ENCODE measurements at regions not wholly inside any gene's neighbourhood (a gene's known extent, or its start where the extent isn't known, plus 50 kb on each side); places are given as distances from the start of the nearest gene placed in this dataset.

DNA sequence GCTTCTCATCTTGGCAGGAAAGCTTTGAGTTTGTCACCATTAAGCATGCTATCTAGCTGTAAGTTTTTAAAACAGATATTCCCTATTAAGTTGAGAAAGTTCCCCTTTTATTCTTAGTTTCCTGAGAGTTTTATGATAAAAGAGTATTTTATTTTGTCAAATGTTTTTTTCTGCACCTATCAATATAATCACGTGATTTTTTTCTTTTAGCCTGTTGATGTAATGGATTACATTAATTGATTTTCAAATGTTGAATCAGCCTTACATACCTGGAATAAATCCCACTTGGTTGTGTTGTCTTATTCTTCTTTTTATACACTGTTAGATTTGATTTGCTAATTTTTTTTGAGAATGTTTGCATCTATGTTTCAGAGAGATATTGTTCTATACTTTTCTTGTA, 179.5 kb downstream of the ZNF621 start:
- H3K4me1 Mint-ChIP-seq (ENCODE audit: low read depth) = no peaks in the 10 kb centered on the region
- no peak overlapping the region for H3K4me3 Mint-ChIP-seq
- no peak overlapping the region for H3K27ac Mint-ChIP-seq
- no peaks in the 10 kb centered on the region for H3K36me3 Mint-ChIP-seq
- H3K9me3 Mint-ChIP-seq (ENCODE audit: low read depth) = peaks cover 3% of the 10 kb centered on the region
- peaks cover 6% of the 10 kb centered on the region for H3K27me3 Mint-ChIP-seq

GRCh38 chr3:40705663-40706062, 180.9 kb downstream of the ZNF621 start:
- H3K9me3 Mint-ChIP-seq (ENCODE audit: low read depth) = peaks cover 3% of the 10 kb centered on the region
- H3K27ac Mint-ChIP-seq = no peak overlapping the region
- H3K4me1 Mint-ChIP-seq (ENCODE audit: low read depth) = no peaks in the 10 kb centered on the region
- no peaks in the 10 kb centered on the region for H3K36me3 Mint-ChIP-seq
- peaks cover 6% of the 10 kb centered on the region for H3K27me3 Mint-ChIP-seq
- no peak overlapping the region for H3K4me3 Mint-ChIP-seq

- Mint-ChIP-seq H3K4me1 (ENCODE audit: low read depth) (no peaks in the 10 kb centered on the region), H3K36me3 (no peaks in the 10 kb centered on the region), H3K27ac (no peak overlapping the region), H3K4me3 (no peak overlapping the region), H3K27me3 (peaks cover 19% of the 10 kb centered on the region), H3K9me3 (ENCODE audit: low read depth) (no peaks in the 10 kb centered on the region)
Measured at GRCh38 chr3:40713306-40713705, 188.5 kb downstream of the ZNF621 start.

GRCh38 chr3:40713795-40714194, 189.0 kb downstream of the ZNF621 start:
- Mint-ChIP-seq H3K9me3 (ENCODE audit: low read depth) (no peaks in the 10 kb centered on the region), H3K4me3 (no peak overlapping the region), H3K4me1 (ENCODE audit: low read depth) (no peaks in the 10 kb centered on the region), H3K36me3 (no peaks in the 10 kb centered on the region), H3K27ac (no peak overlapping the region), H3K27me3 (peaks cover 18% of the 10 kb centered on the region)

- no peaks in the 10 kb centered on the region for H3K9me3 Mint-ChIP-seq (ENCODE audit: low read depth)
- no peak overlapping the region for H3K4me3 Mint-ChIP-seq
- no peaks in the 10 kb centered on the region for H3K4me1 Mint-ChIP-seq (ENCODE audit: low read depth)
- no peaks in the 10 kb centered on the region for H3K36me3 Mint-ChIP-seq
- peaks cover 16% of the 10 kb centered on the region for H3K27me3 Mint-ChIP-seq
- no peak overlapping the region for H3K27ac Mint-ChIP-seq
Measured at GRCh38 chr3:40714771-40715345, 190.1 kb downstream of the ZNF621 start.

DNA sequence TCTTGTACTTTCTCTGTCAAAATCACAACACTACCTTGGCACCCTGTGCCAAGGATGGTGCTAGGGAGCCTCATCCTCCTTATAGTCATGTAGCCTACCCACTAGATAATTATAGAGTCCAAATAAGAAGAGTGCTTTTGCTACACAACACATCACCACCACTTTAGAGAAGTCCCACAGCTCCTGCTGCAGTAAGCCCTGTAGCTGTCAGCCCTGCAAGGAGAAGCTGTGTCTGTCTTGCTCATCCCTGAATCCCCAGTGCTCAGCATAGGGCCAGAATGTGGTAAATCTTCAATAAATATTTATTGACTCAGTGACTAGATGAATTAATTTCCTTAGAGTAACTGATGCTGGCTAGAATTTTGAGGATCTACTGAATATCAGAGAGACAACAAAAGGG, 190.8 kb downstream of the ZNF621 start:
- Mint-ChIP-seq H3K4me3 (no peak overlapping the region), H3K27me3 (peaks cover 15% of the 10 kb centered on the region), H3K9me3 (ENCODE audit: low read depth) (no peaks in the 10 kb centered on the region), H3K4me1 (ENCODE audit: low read depth) (no peaks in the 10 kb centered on the region), H3K36me3 (no peaks in the 10 kb centered on the region), H3K27ac (no peak overlapping the region)

GRCh38 chr3:40717471-40717870, 192.7 kb downstream of the ZNF621 start:
- Mint-ChIP-seq H3K36me3 (no peaks in the 10 kb centered on the region), H3K4me1 (ENCODE audit: low read depth) (no peaks in the 10 kb centered on the region), H3K27ac (no peak overlapping the region), H3K27me3 (peaks cover 9% of the 10 kb centered on the region), H3K4me3 (no peak overlapping the region), H3K9me3 (ENCODE audit: low read depth) (no peaks in the 10 kb centered on the region)

- no peak overlapping the region for H3K27ac Mint-ChIP-seq
- H3K4me3 Mint-ChIP-seq = no peak overlapping the region
- H3K4me1 Mint-ChIP-seq (ENCODE audit: low read depth) = no peaks in the 10 kb centered on the region
Measured at GRCh38 chr3:40718209-40718608, 193.4 kb downstream of the ZNF621 start.

GRCh38 chr3:40718681-40719080, 193.9 kb downstream of the ZNF621 start:
- H3K27ac Mint-ChIP-seq = no peak overlapping the region
- H3K4me1 Mint-ChIP-seq (ENCODE audit: low read depth) = no peaks in the 10 kb centered on the region

More at GRCh38 chr3:40718209-40718608, 193.4 kb downstream of the ZNF621 start:
- H3K27me3 Mint-ChIP-seq = peaks cover 9% of the 10 kb centered on the region
- H3K36me3 Mint-ChIP-seq = no peaks in the 10 kb centered on the region
- H3K9me3 Mint-ChIP-seq (ENCODE audit: low read depth) = no peaks in the 10 kb centered on the region

DNA sequence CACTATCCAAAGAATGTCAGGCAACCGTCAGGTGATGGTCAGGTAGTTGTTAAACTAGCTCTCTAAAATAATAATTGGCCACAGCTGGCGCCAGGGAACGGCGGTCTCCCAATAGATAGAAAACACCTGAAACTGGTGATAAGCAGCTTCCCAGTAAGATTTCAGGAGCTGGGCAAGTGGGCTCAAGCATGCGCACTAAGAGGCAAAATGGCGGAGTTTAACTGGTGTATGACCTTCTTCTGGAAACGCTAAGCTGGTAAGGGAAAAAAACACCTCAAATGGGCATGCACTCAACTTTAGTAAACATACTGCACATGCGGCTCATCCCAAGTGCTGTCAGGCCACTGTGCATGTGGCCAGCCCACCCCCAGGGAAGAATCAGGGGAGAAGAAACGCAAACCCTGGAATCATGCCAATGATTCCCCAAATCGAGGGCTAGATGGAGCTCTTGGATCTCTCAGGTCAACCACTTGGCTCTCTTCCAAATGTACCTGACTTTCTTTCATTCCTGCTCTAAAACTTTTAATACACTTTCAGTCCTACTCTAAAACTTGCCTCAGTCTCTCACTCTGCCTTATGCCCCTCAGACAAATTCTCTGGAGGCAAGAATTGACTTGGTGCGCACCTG, 195.0 kb downstream of the ZNF621 start:
- H3K4me3 Mint-ChIP-seq = no peak overlapping the region

More at GRCh38 chr3:40718681-40719080, 193.9 kb downstream of the ZNF621 start:
- H3K27me3 Mint-ChIP-seq = peaks cover 9% of the 10 kb centered on the region
- H3K9me3 Mint-ChIP-seq (ENCODE audit: low read depth) = no peaks in the 10 kb centered on the region
- H3K4me3 Mint-ChIP-seq = no peak overlapping the region
- H3K36me3 Mint-ChIP-seq = no peaks in the 10 kb centered on the region

DNA sequence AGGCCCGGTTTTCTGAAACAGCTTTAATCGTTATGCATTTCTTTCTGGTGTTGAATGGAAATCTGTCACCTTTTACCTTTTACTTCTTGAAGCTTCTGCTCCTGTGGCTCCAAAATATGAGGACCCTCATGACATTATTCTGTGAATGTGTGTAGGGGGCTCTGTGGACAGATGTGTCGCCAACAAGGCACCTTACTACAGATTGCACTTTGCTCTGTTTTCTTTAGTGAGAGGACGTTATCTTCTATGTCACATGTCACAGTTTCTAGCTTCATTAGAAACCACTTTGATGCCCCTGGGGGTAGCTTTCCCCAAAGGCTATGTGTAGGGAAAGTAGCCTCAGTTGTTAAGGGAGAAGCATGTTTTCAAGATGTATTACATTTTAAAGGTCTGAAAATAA, 195.6 kb downstream of the ZNF621 start:
- no peaks in the 10 kb centered on the region for H3K4me1 Mint-ChIP-seq (ENCODE audit: low read depth)

More for the DNA sequence above, 195.0 kb downstream of the ZNF621 start:
- Mint-ChIP-seq H3K4me1 (ENCODE audit: low read depth) (no peaks in the 10 kb centered on the region), H3K36me3 (no peaks in the 10 kb centered on the region), H3K9me3 (ENCODE audit: low read depth) (no peaks in the 10 kb centered on the region), H3K27me3 (peaks cover 10% of the 10 kb centered on the region), H3K27ac (no peak overlapping the region)

GRCh38 chr3:40720863-40721262, 196.1 kb downstream of the ZNF621 start:
- H3K4me3 Mint-ChIP-seq = no peak overlapping the region
- no peaks in the 10 kb centered on the region for H3K36me3 Mint-ChIP-seq
- H3K27me3 Mint-ChIP-seq = peaks cover 3% of the 10 kb centered on the region
- no peaks in the 10 kb centered on the region for H3K4me1 Mint-ChIP-seq (ENCODE audit: low read depth)
- H3K27ac Mint-ChIP-seq = no peak overlapping the region
- H3K9me3 Mint-ChIP-seq (ENCODE audit: low read depth) = no peaks in the 10 kb centered on the region

More for the DNA sequence above, 195.6 kb downstream of the ZNF621 start:
- Mint-ChIP-seq H3K4me3 (no peak overlapping the region), H3K27ac (no peak overlapping the region), H3K36me3 (no peaks in the 10 kb centered on the region), H3K27me3 (peaks cover 5% of the 10 kb centered on the region), H3K9me3 (ENCODE audit: low read depth) (no peaks in the 10 kb centered on the region)

DNA sequence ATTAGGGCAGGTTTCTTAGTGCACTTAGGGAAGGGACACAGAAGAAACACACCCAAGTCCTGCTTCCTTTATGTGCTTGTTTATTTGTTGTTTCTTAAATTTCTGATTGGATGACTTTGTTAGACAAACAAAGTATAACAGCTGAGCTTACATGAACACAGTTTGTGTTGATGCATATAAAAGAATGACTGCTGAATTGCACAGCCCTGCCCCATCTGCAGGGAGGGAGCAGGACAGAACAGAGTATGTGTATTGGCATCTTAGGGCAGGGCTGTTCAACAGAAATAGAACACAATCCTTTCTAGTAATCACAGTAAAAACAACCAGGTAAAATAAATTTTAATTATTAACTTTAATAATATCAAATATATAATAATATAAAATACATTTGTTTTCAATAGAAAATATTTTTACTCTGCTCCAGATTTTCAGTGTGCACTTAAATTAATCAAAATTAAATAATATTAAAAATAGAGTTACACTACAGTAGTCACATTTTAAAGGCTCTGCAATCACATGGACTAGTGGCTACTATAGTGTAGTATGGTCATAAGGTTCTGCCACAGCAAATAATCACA, 198.4 kb downstream of the ZNF621 start:
- H3K27me3 Mint-ChIP-seq = peaks cover 3% of the 10 kb centered on the region
- no peak overlapping the region for H3K27ac Mint-ChIP-seq
- H3K4me1 Mint-ChIP-seq (ENCODE audit: low read depth) = no peaks in the 10 kb centered on the region
- no peak overlapping the region for H3K4me3 Mint-ChIP-seq
- no peaks in the 10 kb centered on the region for H3K36me3 Mint-ChIP-seq
- H3K9me3 Mint-ChIP-seq (ENCODE audit: low read depth) = no peaks in the 10 kb centered on the region

DNA sequence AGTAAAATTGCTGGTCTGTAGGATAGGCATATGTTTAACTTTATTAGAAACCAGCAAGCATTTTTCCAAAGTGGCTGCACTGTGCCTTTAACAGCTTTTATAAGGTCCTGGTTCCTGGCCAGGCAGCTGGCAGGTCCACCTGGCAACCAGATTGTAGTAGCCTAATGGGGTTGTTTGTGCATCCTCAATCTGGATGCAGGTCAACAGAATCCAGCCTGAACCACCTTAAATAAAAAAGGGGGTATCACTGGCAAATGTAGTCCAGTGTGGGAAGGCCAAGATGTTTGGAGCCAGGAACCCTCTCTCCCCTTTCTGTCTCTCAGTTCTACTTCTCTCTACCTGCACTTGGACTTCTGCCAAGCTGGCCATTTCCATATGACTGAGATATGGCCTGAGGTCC, 200.3 kb downstream of the ZNF621 start:
- Mint-ChIP-seq H3K4me3 (no peak overlapping the region), H3K36me3 (peaks cover 4% of the 10 kb centered on the region), H3K9me3 (ENCODE audit: low read depth) (peaks cover 12% of the 10 kb centered on the region), H3K27ac (no peak overlapping the region), H3K4me1 (ENCODE audit: low read depth) (no peaks in the 10 kb centered on the region), H3K27me3 (peaks cover 4% of the 10 kb centered on the region)

DNA sequence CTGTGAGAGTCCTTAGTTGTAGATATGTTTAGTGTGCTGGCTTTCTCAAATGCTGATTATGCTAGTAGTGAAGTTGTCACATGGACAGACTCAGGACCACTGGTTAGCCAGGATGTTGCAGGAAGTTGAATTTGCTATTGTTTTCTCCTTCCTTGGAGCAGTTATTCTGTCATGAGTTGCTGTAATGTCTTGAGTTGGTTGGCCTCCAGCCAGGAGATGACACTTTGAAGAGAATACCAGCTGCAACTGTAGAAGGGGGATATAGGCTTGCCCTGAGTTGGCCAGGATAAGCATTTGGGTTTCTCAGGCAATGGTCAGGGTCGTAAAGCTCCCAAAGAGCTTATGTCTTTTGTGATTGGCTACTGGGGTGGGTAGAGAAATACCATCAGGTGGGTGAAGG, 206.7 kb downstream of the ZNF621 start:
- Mint-ChIP-seq H3K4me1 (ENCODE audit: low read depth) (no peaks in the 10 kb centered on the region), H3K9me3 (ENCODE audit: low read depth) (peaks cover 28% of the 10 kb centered on the region), H3K36me3 (peaks cover 4% of the 10 kb centered on the region), H3K27me3 (peaks cover 1% of the 10 kb centered on the region), H3K4me3 (no peak overlapping the region), H3K27ac (no peak overlapping the region)

GRCh38 chr3:40736943-40737342, 212.2 kb downstream of the ZNF621 start:
- H3K27me3 Mint-ChIP-seq = peaks cover 2% of the 10 kb centered on the region

More at GRCh38 chr3:40736943-40737342, 212.2 kb downstream of the ZNF621 start:
- no peaks in the 10 kb centered on the region for H3K4me1 Mint-ChIP-seq (ENCODE audit: low read depth)
- H3K9me3 Mint-ChIP-seq (ENCODE audit: low read depth) = no peaks in the 10 kb centered on the region
- no peak overlapping the region for H3K27ac Mint-ChIP-seq
- no peak overlapping the region for H3K4me3 Mint-ChIP-seq
- no peaks in the 10 kb centered on the region for H3K36me3 Mint-ChIP-seq

Measured in activated naive CD8-positive, alpha-beta T cell (primary cell).